ENCODE measurements at regions not wholly inside any gene's neighbourhood (a gene's known extent, or its start where the extent isn't known, plus 50 kb on each side); places are given as distances from the start of the nearest gene placed in this dataset.

DNA sequence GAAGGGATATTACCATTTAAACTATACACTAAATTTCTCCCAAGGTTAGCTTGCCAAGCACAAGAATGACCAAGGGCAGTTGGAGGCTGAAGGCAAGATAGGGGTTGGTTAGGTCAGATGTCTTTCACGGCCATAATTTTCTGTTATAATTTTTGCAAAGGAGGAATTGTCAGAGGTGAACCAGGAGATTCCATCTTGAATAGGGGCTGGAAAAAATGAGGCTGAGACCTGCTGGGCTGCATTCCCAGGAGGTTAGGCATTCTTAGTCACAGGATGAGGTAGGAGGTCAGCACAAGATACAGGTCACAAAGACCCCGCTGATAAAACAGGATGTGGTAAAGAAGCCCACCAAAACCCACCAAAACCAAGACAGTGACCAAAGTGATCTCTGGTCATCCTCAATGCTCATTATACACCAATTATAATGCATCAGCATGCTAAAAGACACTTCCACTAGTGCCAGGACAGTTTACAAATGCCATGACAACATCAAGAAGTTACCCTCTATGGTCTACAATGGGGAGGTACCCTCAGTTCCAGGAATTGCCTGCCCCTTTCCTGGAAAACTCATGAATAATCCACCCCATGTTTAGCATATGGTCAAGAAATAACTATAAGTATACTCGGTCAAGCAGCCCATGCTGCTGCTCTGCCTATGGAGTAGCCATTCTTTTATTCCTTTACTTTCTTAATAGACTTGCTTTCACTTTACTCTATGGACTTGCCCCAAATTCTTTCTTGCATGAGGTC is 371.8 kb upstream of the SULF2 start:
- no peak for DNase-seq (ENCODE audit: low spot score)

DNA sequence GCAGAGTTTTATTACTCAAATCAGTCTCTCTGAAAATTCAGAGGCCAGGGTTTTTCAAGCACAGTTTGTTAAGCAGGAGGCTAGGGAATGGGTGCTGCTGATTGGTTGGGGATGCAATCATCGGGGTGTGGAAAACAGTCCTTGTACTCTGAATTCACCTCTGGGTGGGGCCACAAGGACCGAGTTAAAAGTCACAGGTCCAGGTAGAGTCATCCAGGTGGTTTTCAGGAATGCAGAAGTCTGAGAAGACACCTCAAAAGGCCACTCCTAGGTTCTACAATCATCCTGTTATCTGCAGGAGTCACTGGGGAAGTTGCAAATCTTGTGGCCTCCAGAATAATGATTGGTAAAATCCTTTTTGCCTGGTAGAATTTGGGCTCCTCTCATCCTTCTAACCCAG is 371.2 kb upstream of the SULF2 start:
- no peak for DNase-seq (ENCODE audit: low spot score)

DNA sequence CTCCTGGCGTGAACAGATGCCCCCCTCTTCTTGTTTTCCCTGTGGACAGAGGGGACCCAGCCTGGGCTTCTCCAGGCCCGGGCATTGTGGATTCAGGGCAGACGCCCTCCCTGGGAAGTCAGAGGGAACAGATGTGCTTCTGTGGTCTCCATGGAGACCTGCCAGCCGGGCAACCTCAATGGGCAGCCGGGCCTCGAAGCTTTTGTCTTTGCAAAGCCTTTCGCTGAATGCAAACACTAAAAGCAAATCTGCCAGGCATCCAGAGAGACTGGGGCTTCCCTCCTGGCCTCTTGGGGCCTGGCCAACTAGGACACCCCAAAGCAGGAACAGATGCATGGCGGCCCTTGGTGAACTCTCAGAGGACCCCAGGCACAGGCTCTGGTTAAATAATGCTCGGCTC is 370.0 kb upstream of the SULF2 start:
- no peak for DNase-seq (ENCODE audit: low spot score)

DNA sequence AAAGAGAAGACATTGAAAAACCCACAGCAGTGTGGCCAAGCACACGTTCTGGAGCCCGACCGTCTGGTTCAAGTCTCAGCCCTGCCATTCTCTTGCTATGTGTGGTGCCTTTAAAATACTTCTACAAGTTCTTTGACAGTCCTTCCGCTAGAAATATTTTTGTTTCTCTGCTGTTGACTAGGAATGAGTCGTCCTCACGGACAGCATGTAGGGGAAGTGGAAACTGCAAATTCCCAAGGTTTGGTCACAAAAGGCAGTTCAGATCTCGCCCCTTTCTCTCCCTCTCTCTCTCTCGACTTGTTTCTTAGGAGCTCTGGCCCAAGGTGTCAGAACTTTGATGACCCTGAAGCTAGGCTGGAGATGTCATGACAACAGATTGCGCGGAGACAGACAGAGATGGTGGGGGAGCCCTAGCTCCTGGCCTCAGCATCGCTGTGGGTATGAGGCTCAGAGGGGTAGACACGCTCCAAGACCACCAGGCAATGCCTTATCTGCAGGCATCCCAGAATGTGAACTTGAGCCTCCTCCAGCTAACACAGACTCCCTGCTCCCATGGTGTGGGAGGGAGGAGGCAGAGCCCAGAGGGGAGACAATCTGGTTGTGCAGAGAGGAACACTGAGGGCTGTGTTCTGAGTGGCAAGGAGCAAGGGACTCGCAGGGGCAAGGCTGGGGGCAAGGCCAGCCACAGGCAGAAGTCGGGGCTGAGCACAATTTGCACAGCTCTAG is 368.9 kb upstream of the SULF2 start:
- no peak for DNase-seq (ENCODE audit: low spot score)

DNA sequence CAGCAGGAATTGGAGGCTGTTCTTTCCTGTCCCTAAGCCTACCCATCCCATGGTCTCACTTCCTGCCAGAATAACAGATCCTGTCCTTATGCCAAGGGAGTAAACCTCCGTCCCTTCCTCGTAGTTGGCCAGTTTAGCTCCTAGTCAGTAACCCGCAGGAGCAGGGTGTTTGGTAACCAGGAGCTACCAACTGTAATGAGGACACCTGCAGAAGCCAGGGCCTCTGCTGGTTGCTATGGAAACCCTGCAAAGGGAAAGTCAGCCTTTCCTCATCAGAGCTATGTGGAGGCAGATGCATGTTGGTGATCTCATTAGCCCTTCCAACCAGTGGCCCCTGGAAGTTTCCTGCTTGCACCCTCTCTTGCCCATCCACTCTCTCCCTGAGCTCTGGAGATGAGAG is 368.2 kb upstream of the SULF2 start:
- DNase-seq (ENCODE audit: low spot score) = no peak

DNA sequence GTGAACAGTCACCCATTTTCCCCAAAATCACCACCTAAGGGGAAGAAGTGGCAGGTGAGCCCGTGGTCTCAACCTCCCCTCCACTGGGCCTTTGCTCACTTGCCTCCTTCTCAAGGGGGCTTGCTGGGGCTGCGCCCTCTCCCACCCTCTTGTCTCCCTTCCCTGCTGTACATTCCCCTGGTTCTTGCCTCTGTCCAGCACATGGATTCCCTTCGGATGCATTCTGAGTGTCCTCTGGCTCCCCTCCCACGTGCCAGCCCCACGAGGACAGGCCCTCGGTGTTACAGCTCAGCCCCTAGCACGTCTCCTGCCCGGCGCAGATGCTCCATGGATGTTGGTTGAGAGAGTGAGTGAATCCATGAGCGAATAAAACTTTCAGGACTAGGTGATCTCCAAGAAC is 367.8 kb upstream of the SULF2 start:
- no peak for DNase-seq (ENCODE audit: low spot score)

DNA sequence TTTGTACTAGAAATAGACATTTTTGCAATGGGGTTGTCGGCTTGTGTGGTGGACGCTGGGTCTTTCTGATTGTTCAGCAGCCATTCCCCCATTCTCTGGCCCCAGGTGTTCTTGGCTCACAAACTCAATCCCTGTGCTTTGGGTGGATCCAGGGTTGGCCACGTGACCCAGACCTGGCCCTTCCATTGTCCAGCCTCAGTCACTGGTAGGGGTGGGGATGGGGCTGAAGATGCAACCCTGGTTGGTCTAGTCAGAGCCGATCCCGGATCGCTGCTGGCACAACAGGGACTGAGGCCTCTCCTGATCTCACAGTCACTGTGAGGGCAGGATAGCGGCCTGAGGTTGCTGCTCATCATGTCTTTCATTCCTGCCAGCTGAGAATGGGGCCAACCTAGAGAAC is 365.3 kb upstream of the SULF2 start:
- no peak for DNase-seq (ENCODE audit: low spot score)

DNA sequence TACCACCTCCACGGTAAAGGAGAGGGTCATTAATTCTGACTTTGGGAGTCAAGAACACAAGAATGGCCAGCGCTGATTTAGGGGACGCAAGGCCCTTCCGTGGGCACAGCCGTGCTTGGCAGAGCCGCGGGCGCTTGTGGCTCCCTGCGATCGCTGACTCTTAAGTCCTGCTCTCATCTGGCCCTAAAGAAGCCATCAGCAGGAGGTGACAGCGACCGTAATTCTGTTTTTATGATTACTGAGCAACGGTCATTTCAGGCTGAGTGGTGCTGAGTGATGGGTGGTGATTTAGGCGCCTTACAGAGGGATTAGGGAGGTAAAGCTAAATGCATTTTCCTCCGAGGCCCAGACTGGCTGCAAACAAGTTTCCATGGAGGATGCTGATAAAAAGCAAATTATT is 364.6 kb upstream of the SULF2 start:
- DNase-seq (ENCODE audit: low spot score) = no peak

DNA sequence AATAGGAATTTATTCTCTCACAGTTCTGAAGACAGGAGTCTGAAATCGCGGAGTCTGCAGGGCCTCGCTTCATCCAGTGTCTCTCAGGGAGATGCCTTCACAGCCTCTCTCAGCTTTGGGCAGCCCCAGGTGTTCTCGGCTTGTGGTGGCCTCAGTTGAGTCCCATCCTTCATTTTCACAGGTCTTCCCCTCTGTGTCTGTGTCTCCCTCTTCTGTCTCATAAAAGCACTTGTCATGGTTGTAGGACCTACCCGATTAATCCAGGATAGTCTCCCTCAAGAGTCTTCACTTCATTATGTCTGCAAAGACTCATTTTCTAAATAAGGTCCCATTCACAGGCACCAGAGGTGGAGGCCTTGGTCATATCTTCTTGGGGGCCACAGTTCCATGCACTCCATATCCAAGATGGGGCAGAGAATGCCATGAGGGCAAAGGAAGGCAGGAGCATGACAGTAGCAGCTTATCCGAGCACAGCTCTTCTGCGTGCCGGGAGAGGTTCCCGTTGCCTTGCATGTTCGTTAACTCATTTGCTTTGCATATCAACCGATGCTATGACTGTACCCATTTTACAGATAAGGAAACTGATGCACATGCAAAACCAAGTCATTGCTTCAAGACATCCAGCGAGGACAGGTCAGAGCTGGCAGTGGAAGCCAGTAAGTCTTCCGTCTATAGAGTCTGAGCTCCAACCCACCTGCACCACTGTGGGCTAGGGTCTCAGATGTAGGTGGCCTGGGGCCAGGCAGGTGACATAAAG is 363.8 kb upstream of the SULF2 start:
- DNase-seq (ENCODE audit: low spot score) = no peak

DNA sequence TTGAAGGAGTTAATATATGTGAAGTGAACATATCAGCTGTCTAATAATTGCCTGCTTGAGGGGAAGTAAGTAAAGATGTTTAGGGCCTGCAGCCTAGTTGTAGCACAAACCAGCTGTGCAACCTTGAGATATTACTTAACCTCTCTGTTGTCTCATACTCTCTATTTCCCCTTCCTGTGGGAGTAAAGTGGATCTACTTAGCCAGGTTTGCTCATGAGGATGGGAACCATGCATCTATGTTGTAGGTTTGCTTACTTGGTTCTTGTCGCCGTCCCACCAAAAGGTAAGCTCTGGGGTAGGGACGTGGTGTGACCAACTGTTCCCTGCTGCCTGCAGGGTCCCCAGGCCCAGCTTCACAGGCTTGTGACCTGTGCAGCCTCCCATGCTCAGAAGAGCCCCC is 362.7 kb upstream of the SULF2 start:
- DNase-seq (ENCODE audit: low spot score) = no peak

DNA sequence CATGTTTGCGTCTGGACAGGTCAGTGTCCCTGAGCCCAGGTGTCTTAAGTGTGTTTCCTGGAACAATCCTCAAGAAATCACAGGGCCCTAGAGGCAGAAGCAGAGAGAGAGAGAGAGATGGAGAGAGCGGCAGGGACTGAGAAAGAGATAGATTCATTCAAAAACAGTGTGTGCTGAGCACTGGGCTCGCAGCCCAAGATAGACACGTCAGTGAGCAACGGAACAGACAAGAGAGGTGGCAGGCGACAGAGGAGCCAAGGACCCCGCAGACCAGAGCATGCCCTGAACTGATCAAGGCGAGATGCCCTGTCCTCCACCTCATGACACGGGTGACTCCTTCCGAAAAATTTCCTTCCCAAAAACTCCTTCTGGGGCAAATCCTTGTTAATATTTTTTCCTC is 362.0 kb upstream of the SULF2 start:
- no peak for DNase-seq (ENCODE audit: low spot score)

DNA sequence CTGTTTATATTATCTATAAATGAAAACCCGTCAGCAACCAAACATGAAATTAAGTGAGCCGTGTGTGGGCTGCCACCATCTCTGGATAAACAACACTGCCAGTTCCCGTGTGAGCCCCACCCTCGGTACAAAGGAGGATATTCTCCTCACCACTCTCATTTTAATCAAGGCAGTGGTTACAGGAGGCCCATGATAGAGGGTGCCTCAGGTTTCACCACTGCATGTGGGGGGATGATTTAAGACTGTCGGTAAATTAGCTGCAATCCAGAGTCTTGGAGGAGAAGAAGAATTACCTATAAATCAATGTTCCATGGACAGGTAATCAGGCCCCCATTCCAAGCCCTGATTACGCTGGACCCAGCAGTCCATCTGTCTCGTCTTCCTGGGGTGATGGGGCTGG is 361.6 kb upstream of the SULF2 start:
- DNase-seq (ENCODE audit: low spot score) = no peak

DNA sequence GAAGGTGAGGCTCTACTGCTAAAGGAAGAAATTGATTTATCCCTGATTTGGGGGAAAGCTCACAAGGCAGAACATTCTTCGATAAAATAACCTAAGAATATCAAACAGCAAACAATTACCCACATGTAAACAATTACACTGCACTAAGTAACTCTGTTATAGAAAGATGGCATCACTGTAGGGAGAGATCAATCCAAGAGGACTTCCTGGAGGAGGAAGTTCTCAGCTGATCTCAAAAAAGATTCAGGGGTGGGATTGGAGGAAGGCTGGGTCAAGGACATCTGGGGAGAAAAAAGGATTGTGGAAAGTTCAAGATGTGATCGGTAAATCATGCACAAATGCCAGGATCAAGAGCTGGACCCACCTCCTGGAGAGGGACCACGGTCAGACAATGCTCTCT is 361.0 kb upstream of the SULF2 start:
- no peak for DNase-seq (ENCODE audit: low spot score)

DNA sequence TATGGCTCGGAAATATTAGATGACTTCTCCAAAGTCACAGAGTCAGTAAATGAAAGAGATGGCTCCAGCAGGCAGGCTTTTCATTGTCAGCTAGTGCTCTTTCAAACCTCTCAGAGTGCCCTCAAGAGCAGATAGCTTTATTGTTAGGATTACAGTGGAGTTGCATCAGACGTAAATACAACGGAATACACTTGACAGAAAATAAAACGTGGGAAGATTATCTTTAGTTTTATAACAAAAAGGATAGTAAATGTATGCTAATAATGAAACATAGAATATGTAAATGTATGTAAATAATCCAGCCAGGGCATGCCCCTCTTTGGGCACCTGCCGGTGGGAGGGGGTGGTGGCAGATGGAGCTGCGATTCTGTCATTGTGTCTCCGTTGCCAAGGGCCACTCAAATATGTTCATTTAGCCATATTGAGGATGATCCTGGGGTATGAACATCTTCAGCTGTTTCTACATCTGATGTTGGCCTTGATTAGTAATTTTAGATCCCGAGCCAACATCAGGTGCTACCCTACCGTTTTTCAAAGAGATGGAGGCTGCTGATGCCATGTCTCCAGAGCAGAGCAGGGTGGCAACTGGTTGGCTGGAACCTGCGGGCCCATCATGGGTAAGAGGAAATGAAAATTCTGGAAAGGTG is 358.3 kb upstream of the SULF2 start:
- DNase-seq (ENCODE audit: low spot score) = no peak

DNA sequence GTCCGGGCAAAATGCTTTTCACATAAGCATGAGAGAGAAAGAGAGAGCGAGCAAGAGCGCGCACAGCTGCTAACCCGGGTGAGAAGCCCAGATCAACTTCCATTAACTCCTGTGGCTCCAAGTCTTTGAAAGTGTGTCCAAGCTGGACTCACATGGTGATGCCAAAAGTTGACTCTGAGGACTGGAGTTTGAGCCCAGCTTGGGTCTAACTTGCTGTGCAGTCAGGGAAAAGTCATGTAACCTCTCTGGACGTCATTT is 357.2 kb upstream of the SULF2 start:
- DNase-seq (ENCODE audit: low spot score) = no peak

DNA sequence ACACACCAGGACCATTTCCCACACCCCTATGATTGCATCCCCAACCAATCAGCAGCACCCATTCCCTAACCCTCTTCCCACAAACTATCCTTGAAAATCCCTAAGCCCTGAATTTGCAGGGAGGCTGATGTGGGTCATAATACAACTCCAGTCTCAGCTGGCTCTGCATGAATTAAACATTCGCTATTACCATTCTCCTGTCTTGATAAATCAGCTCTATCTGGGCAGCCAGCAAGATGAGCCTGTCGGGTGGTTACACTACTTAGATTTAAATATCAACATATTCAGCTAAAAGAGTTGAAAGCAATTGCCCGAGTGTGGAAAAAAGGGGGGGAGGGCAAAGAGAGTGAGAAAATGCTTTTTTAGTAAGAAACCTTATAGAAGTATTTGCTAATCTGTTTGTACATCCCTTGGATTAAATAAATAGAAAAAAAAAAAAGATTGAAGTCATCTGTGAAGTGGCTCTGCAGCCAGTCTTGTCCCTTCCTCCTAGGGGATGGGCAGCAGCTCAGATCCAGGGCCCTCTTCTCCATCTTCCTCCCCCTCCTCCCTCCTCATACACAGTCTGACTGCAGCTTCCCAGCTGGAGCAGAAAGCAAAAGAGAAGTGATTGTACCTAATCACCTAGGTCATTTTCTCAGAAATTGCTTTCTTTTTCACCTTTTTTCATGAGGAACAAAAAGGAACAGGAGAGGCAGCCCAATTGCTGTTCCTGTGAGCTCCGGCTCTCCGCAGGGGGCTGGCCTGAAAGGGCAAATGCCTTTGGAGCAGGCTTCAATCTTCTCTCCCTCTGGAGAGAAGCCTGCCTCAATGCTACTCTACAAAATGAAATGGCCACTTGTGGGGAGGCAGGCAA is 356.6 kb upstream of the SULF2 start:
- no peak for DNase-seq (ENCODE audit: low spot score)

DNA sequence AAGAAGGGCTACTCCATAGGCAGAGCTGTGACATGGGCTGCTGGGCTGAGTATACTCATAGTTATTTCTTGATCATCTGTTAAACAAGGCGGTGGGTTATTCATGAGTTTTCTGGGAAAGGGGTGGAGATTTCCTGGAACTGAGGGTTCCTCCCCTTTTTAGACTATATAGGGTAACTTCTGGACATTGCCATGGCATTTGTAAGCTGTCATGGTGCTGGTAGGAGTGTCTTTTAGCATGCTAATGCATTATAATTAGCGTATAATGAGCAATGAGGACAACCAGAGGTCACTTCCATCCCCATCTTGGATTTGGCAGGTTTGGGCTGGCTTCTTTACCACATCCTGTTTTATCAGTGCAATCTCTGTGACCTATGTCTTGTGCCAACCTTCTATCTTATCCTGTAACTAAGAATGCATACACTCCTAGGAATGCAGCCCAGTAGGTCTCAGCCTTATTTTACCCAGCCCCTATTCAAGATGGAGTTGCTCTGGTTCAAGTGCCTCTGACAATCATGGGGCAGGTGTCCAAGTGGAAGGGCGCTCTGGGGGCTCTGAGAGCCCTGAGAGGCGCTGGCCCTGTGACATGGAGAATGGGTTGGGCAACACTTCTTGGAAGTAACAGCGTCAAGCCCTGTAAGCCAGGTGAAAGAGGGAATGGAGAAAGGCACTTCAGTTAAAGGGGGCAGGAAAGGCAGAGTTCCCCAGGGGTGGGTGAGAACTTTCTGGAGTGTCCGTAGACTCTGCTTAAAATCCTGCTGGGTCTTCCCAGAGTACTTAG is 354.2 kb upstream of the SULF2 start:
- no peak for DNase-seq (ENCODE audit: low spot score)

DNA sequence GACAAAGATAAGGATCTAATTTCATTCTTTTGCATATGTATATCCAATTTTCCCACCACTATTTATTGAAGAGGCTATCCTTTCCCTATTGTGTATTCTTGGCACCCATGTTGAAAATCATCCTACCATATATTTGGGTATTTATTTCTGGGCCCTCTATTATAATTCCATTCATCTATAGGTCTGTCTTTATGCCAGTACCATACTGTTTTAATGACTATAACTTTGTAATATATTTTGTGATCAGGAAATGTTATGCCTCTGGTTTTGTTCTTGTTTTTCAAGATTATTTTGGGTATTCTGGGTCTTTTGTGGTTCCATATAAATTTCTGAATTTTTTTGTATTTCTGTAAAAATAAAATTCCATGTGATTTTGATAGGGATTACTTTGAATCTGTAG is 347.6 kb upstream of the SULF2 start:
- no peak for DNase-seq (ENCODE audit: low spot score)

DNA sequence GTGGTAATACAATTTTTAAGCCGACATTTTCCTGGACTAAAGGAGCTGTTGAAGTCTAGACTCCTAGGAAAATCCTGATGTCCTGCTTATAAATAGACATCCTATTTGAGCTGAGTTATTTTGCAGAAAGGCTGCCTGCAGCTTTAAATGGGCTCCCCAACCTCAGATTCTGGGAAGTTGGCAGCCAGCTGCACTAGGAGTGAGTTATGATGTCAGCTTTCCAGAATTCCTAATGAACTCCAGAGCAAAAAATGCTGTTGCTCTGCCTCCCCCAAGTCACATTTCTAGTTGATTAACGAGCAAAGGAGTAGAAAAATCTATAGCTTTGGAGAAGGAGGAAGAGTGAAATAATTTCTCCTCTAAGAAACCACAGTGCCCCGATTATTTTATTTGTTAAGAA is 346.3 kb upstream of the SULF2 start:
- no peak for DNase-seq (ENCODE audit: low spot score)

DNA sequence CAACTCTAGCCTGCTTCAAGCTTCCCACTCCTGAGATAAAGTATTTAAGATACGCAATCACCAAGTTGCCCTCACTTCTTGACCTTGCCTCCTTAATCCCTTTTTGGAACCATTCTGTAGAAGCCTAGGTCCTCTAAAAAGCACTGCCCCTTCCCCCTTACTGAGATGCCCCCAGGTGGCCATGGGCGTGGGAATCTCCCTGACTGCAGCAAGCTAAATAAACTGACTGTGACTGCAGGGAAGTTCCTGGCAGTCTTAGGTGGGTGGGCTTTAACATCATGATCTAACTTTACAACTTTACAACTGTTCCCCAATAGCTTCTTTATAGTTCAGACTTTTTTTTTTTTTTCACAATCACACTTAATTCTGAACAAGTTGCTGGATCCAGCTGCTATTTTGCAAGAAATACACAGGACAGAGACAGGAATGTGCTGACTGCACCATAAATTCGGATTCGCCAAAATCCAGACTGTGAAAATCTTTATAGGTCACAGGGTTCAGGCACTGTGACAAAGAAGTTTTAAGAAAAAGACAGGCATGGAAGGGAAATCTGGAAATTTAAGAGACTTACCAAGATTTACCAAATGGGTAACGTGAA is 344.2 kb upstream of the SULF2 start:
- no peak for DNase-seq (ENCODE audit: low spot score)
